Central memory CD8-positive, alpha-beta T cell (primary cell): ENCODE measurements at regions not wholly inside any gene's neighbourhood (a gene's known extent, or its start where the extent isn't known, plus 50 kb on each side); places are given as distances from the start of the nearest gene placed in this dataset.

Source experiments
- ATAC-seq: fragments of 150-1000 bp; cut with Tn5 transposase; replicated peaks from 2 replicates; pipeline ENCODE4 v1.10.0; 2022; ENCODE audit warnings: mild to moderate bottlenecking, moderate FRiP score, moderate number of reproducible peaks; ENCODE audit not compliant: poor library complexity, severe bottlenecking; ENCODE audit errors: extremely low read depth
- DNase-seq, 2 donors: peaks; one replicate each; pipeline ENCODE4 v3.0.0; 2021; ENCODE audit warnings: low spot score in 2 of 2
- H3K27ac Mint-ChIP-seq: one replicate; pipeline ENCODE4 v1.8.0; 2022; ENCODE audit warnings: low read depth, mild to moderate bottlenecking, moderate library complexity, mixed read lengths
- H3K27me3 Mint-ChIP-seq: one replicate; pipeline ENCODE4 v1.8.0; 2022; ENCODE audit warnings: mixed read lengths
- H3K36me3 Mint-ChIP-seq: one replicate; pipeline ENCODE4 v1.8.0; 2022; ENCODE audit warnings: mild to moderate bottlenecking, moderate library complexity, mixed read lengths; ENCODE audit not compliant: insufficient read depth
- H3K4me1 Mint-ChIP-seq: one replicate; pipeline ENCODE4 v1.8.0; 2022; ENCODE audit warnings: mixed read lengths
- H3K4me3 Mint-ChIP-seq: one replicate; pipeline ENCODE4 v1.8.0; 2022; ENCODE audit warnings: mild to moderate bottlenecking, moderate library complexity, mixed read lengths
- H3K9me3 Mint-ChIP-seq: one replicate; pipeline ENCODE4 v1.8.0; 2022; ENCODE audit warnings: mixed read lengths

- Mint-ChIP-seq H3K27me3 (peaks cover 76% of the 10 kb centered on the region), H3K9me3 (peaks cover 13% of the 10 kb centered on the region), H3K36me3 (no peaks in the 10 kb centered on the region), H3K4me1 (no peaks in the 10 kb centered on the region), H3K27ac (no peak overlapping the region), H3K4me3 (no peak overlapping the region)
- no peak for DNase-seq
- ATAC-seq, result no peak
Observed at GRCh38 chr22:47465809-47466208, 703.4 kb downstream of the TBC1D22A start.

GRCh38 chr22:47465222-47465621, 702.8 kb downstream of the TBC1D22A start:
- Mint-ChIP-seq H3K4me1 (no peaks in the 10 kb centered on the region), H3K27ac (no peak overlapping the region)
- no peak for DNase-seq

GRCh38 chr22:47463220-47463619, 700.8 kb downstream of the TBC1D22A start:
- peaks cover 13% of the 10 kb centered on the region for H3K9me3 Mint-ChIP-seq
- peaks cover 66% of the 10 kb centered on the region for H3K27me3 Mint-ChIP-seq
- no peak for DNase-seq
- no peak for ATAC-seq
- H3K4me3 Mint-ChIP-seq, result no peak overlapping the region
- H3K4me1 Mint-ChIP-seq, result no peaks in the 10 kb centered on the region
- H3K27ac Mint-ChIP-seq, result no peak overlapping the region
- H3K36me3 Mint-ChIP-seq, result no peaks in the 10 kb centered on the region

More at GRCh38 chr22:47465222-47465621, 702.8 kb downstream of the TBC1D22A start:
- Mint-ChIP-seq H3K36me3 (no peaks in the 10 kb centered on the region), H3K9me3 (peaks cover 13% of the 10 kb centered on the region), H3K4me3 (no peak overlapping the region), H3K27me3 (peaks cover 80% of the 10 kb centered on the region)
- ATAC-seq, result no peak

GRCh38 chr22:47460861-47461260, 698.4 kb downstream of the TBC1D22A start:
- Mint-ChIP-seq H3K4me3 (no peak overlapping the region), H3K9me3 (no peaks in the 10 kb centered on the region), H3K27me3 (peaks cover 43% of the 10 kb centered on the region), H3K4me1 (no peaks in the 10 kb centered on the region), H3K27ac (no peak overlapping the region), H3K36me3 (no peaks in the 10 kb centered on the region)
- no peak for DNase-seq
- ATAC-seq, result no peak

GRCh38 chr22:47460176-47460575, 697.7 kb downstream of the TBC1D22A start:
- H3K36me3 Mint-ChIP-seq, result no peaks in the 10 kb centered on the region
- H3K4me3 Mint-ChIP-seq, result no peak overlapping the region
- no peak overlapping the region for H3K27ac Mint-ChIP-seq
- ATAC-seq, result no peak
- DNase-seq, result no peak
- no peaks in the 10 kb centered on the region for H3K9me3 Mint-ChIP-seq
- no peaks in the 10 kb centered on the region for H3K4me1 Mint-ChIP-seq
- peaks cover 48% of the 10 kb centered on the region for H3K27me3 Mint-ChIP-seq

- H3K27me3 Mint-ChIP-seq, result peaks cover 48% of the 10 kb centered on the region
- H3K36me3 Mint-ChIP-seq, result no peaks in the 10 kb centered on the region
- H3K4me3 Mint-ChIP-seq, result no peak overlapping the region
- ATAC-seq (no peak), DNase-seq (no peak)
- peaks cover 6% of the 10 kb centered on the region for H3K9me3 Mint-ChIP-seq
- no peaks in the 10 kb centered on the region for H3K4me1 Mint-ChIP-seq
- H3K27ac Mint-ChIP-seq, result no peak overlapping the region
Observed at GRCh38 chr22:47458348-47458747, 695.9 kb downstream of the TBC1D22A start.

GRCh38 chr22:47457509-47458300, 695.3 kb downstream of the TBC1D22A start:
- Mint-ChIP-seq H3K36me3 (no peaks in the 10 kb centered on the region), H3K27me3 (peaks cover 48% of the 10 kb centered on the region), H3K9me3 (peaks cover 10% of the 10 kb centered on the region), H3K4me1 (no peaks in the 10 kb centered on the region), H3K4me3 (no peak overlapping the region), H3K27ac (no peak overlapping the region)
- no peak for DNase-seq
- ATAC-seq, result no peak

GRCh38 chr22:47457021-47457420, 694.6 kb downstream of the TBC1D22A start:
- DNase-seq (no peak), ATAC-seq (no peak)
- Mint-ChIP-seq H3K36me3 (no peaks in the 10 kb centered on the region), H3K27me3 (peaks cover 54% of the 10 kb centered on the region), H3K4me1 (no peaks in the 10 kb centered on the region), H3K4me3 (no peak overlapping the region), H3K9me3 (peaks cover 12% of the 10 kb centered on the region), H3K27ac (no peak overlapping the region)

GRCh38 chr22:47456031-47456430, 693.6 kb downstream of the TBC1D22A start:
- H3K9me3 Mint-ChIP-seq, result peaks cover 12% of the 10 kb centered on the region
- H3K4me3 Mint-ChIP-seq, result no peak overlapping the region
- DNase-seq, result no peak
- peaks cover 56% of the 10 kb centered on the region for H3K27me3 Mint-ChIP-seq
- H3K27ac Mint-ChIP-seq, result no peak overlapping the region
- H3K4me1 Mint-ChIP-seq, result no peaks in the 10 kb centered on the region
- no peak for ATAC-seq
- H3K36me3 Mint-ChIP-seq, result no peaks in the 10 kb centered on the region

- ATAC-seq, result no peak
- Mint-ChIP-seq H3K36me3 (no peaks in the 10 kb centered on the region), H3K9me3 (peaks cover 12% of the 10 kb centered on the region), H3K27me3 (peaks cover 56% of the 10 kb centered on the region), H3K4me1 (no peaks in the 10 kb centered on the region), H3K27ac (no peak overlapping the region), H3K4me3 (no peak overlapping the region)
- no peak for DNase-seq
Observed at GRCh38 chr22:47453049-47453448, 690.6 kb downstream of the TBC1D22A start.

GRCh38 chr22:47452184-47452583, 689.7 kb downstream of the TBC1D22A start:
- Mint-ChIP-seq H3K4me1 (no peaks in the 10 kb centered on the region), H3K9me3 (peaks cover 12% of the 10 kb centered on the region), H3K4me3 (no peak overlapping the region), H3K36me3 (no peaks in the 10 kb centered on the region), H3K27me3 (peaks cover 65% of the 10 kb centered on the region), H3K27ac (no peak overlapping the region)
- DNase-seq (no peak), ATAC-seq (no peak)

GRCh38 chr22:47450876-47451475, 688.5 kb downstream of the TBC1D22A start:
- peaks cover 66% of the 10 kb centered on the region for H3K27me3 Mint-ChIP-seq
- ATAC-seq, result no peak
- H3K4me1 Mint-ChIP-seq, result no peaks in the 10 kb centered on the region
- DNase-seq, result no peak
- no peak overlapping the region for H3K27ac Mint-ChIP-seq
- peaks cover 12% of the 10 kb centered on the region for H3K9me3 Mint-ChIP-seq
- H3K4me3 Mint-ChIP-seq, result no peak overlapping the region
- no peaks in the 10 kb centered on the region for H3K36me3 Mint-ChIP-seq
